GM23338 (cell line): ENCODE measurements at regions not wholly inside any gene's neighbourhood (a gene's known extent, or its start where the extent isn't known, plus 50 kb on each side); places are given as distances from the start of the nearest gene placed in this dataset.

Experiments used
- ATAC-seq: fragments of 200-7000 bp; cut with Tn5 transposase; 3 replicates; pipeline ENCODE4 v1.9.1; 2020
- DNase-seq: peaks from one replicate; pipeline ENCODE4 v3.0.0-alpha.2; 2015; ENCODE audit warnings: low spot score
- H2AFZ ChIP-seq: fragments of 200-600 bp; sonication (generic); 2 replicates; pipeline ENCODE4 v1.8.0; 2016; ENCODE audit warnings: antibody characterized with exemption, mild to moderate bottlenecking, moderate library complexity
- H3F3A ChIP-seq: fragments of 200-600 bp; sonication (generic); replicated peaks from 2 replicates; pipeline ENCODE4 v1.8.0; 2017; ENCODE audit warnings: antibody characterized with exemption, mixed run types, low read depth
- H3K27ac ChIP-seq: fragments of 200-600 bp; sonication (generic); 2 replicates; pipeline ENCODE4 v1.6.1; 2016; ENCODE audit warnings: low read depth
- H3K27me3 ChIP-seq: fragments of 200-600 bp; sonication (generic); 2 replicates; pipeline ENCODE4 v1.8.0; 2016; ENCODE audit warnings: mild to moderate bottlenecking, mixed run types, moderate library complexity; ENCODE audit not compliant: insufficient read depth
- H3K36me3 ChIP-seq: fragments of 200-600 bp; sonication (generic); 2 replicates; pipeline ENCODE4 v1.8.0; 2016; ENCODE audit warnings: mild to moderate bottlenecking; ENCODE audit not compliant: insufficient read depth
- H3K4me1 ChIP-seq: fragments of 200-600 bp; sonication (generic); 2 replicates; pipeline ENCODE4 v1.8.0; 2016; ENCODE audit warnings: mild to moderate bottlenecking, moderate library complexity; ENCODE audit not compliant: insufficient read depth
- H3K4me2 ChIP-seq: fragments of 200-600 bp; sonication (generic); 2 replicates; pipeline ENCODE4 v1.7.1; 2017; ENCODE audit warnings: mixed run types
- H3K4me3 ChIP-seq: fragments of 200-600 bp; sonication (generic); 2 replicates; pipeline ENCODE4 v1.6.1; 2016; ENCODE audit warnings: mixed run types
- H3K79me2 ChIP-seq: fragments of 200-600 bp; sonication (generic); replicated peaks from 2 replicates; pipeline ENCODE4 v1.8.0; 2017; ENCODE audit warnings: mild to moderate bottlenecking; ENCODE audit not compliant: insufficient read depth
- H3K9me2 ChIP-seq: fragments of 200-600 bp; sonication (generic); 2 replicates; pipeline ENCODE4 v1.8.0; 2017; ENCODE audit not compliant: insufficient read depth
- H4K20me1 ChIP-seq: fragments of 200-600 bp; sonication (generic); replicated peaks from 2 replicates; pipeline ENCODE4 v1.8.0; 2017; ENCODE audit warnings: mild to moderate bottlenecking; ENCODE audit not compliant: insufficient read depth
- H3K27ac Mint-ChIP-seq: 2 replicates; pipeline ENCODE4 v1.8.0; 2020; ENCODE audit warnings: inconsistent platforms, mild to moderate bottlenecking, moderate library complexity, mixed read lengths
- H3K27me3 Mint-ChIP-seq: 3 replicates; pipeline ENCODE4 v1.8.0; 2022; ENCODE audit warnings: low read depth, mild to moderate bottlenecking, moderate library complexity, mixed read lengths, inconsistent platforms; ENCODE audit not compliant: insufficient read depth, poor library complexity
- H3K36me3 Mint-ChIP-seq: 3 replicates; pipeline ENCODE4 v1.8.0; 2021; ENCODE audit warnings: low read depth, mild to moderate bottlenecking, inconsistent platforms, moderate library complexity, mixed read lengths
- H3K4me1 Mint-ChIP-seq: 3 replicates; pipeline ENCODE4 v1.8.0; 2020; ENCODE audit warnings: mild to moderate bottlenecking, inconsistent platforms, mixed read lengths
- H3K4me3 Mint-ChIP-seq: 3 replicates; pipeline ENCODE4 v1.8.0; 2021; ENCODE audit warnings: moderate library complexity, mild to moderate bottlenecking, inconsistent platforms, mixed read lengths
- H3K9me3 Mint-ChIP-seq: 3 replicates; pipeline ENCODE4 v1.8.0; 2020; ENCODE audit warnings: moderate library complexity, mild to moderate bottlenecking, inconsistent platforms, mixed read lengths
- CREB1 ChIP-seq: fragments of 250-450 bp; sonication (Bioruptor Pico); IDR thresholded peaks from 2 replicates; pipeline ENCODE4 v1.5.0; 2020; ENCODE audit warnings: low read depth, mild to moderate bottlenecking, moderate library complexity
- EZH2phosphoT487 ChIP-seq: fragments of 200-600 bp; sonication (generic); IDR thresholded peaks from one replicate; pipeline ENCODE4 v1.8.1; 2018; ENCODE audit warnings: antibody characterized with exemption; ENCODE audit not compliant: unreplicated experiment
- NANOG ChIP-seq: IDR thresholded peaks from 2 replicates; pipeline ENCODE4 v1.6.1; 2016; ENCODE audit warnings: antibody characterized with exemption, borderline replicate concordance
- POLR2AphosphoS5 ChIP-seq: IDR thresholded peaks from 2 replicates; pipeline ENCODE4 v1.6.1; 2016; ENCODE audit warnings: antibody characterized with exemption, low read depth
- STAT1 ChIP-seq: IDR thresholded peaks from one replicate; pipeline ENCODE4 v1.6.1; 2016; ENCODE audit warnings: antibody characterized with exemption; ENCODE audit not compliant: unreplicated experiment
- ZNF114 ChIP-seq: fragments of 250-450 bp; sonication (Bioruptor Pico); IDR thresholded peaks from 2 replicates; pipeline ENCODE4 v1.5.0; 2020; ENCODE audit warnings: mild to moderate bottlenecking, moderate library complexity
- ZNF462 ChIP-seq: fragments of 250-450 bp; sonication (Bioruptor Pico); IDR thresholded peaks from 2 replicates; pipeline ENCODE4 v1.5.0; 2020; ENCODE audit warnings: mild to moderate bottlenecking, moderate library complexity
- TF ChIP-seq, protein P1 (sequence below), 2 experiments: fragments of 200-600 bp in 1 of 2; sonication (generic) in 1 of 2; conservative IDR thresholded peaks; 2 replicates each; pipeline versions ENCODE4 v1.5.1 to v1.6.1; 2016 to 2017; ENCODE audit warnings: antibody characterized with exemption in 2 of 2, low read depth in 2 of 2, mild to moderate bottlenecking in 2 of 2, moderate library complexity in 1 of 2
- TF ChIP-seq, protein P2 (sequence below): IDR thresholded peaks from 2 replicates; pipeline ENCODE4 v1.6.1; 2016; ENCODE audit warnings: antibody characterized with exemption

DNA sequence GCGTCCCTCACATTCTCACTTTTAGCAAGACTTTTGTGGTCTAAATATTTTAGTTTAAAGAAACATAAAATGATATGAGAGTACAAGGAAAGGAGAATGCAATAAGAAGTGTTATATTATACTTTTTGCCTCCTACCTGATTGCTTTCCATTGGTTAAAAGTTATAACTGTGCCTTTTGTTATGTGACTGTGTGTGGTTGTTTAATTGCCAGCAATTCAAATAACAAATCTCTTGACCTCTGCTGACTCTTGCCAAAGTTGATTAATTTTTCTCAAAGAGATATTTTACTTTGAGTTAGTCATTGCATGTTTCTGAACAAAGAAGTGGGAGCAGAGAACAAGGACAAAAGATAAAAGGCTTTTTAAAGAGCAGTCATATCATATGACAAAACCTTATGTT lies 599.5 kb downstream of the SUCLG1 start (continued):
- TF ChIP-seq ZNF462 (CRISPR knock-in tag) (no peak), POLR2AphosphoS5 (no peak), CREB1 (CRISPR knock-in tag) (no peak), STAT1 (no peak)

- DNase-seq (no peak), ATAC-seq (no peak)
- H3K4me1 ChIP-seq = no peaks in the 10 kb centered on the region
- peaks cover 2% of the 10 kb centered on the region for H3K27me3 Mint-ChIP-seq
- H3K27ac Mint-ChIP-seq = no peak overlapping the region
- H3K9me3 Mint-ChIP-seq = peaks cover 14% of the 10 kb centered on the region
- no peak overlapping the region for H2AFZ ChIP-seq
- no peaks in the 10 kb centered on the region for H4K20me1 ChIP-seq
- H3K36me3 Mint-ChIP-seq = peaks cover 16% of the 10 kb centered on the region
- H3K4me1 Mint-ChIP-seq = no peaks in the 10 kb centered on the region
- H3F3A ChIP-seq = no peaks in the 10 kb centered on the region
- peaks cover 11% of the 10 kb centered on the region for H3K9me2 ChIP-seq
- no peak overlapping the region for H3K4me3 ChIP-seq
- no peaks in the 10 kb centered on the region for H3K36me3 ChIP-seq
- H3K27ac ChIP-seq = no peak overlapping the region
- H3K4me2 ChIP-seq = no peak overlapping the region
- no peak overlapping the region for H3K4me3 Mint-ChIP-seq
- H3K27me3 ChIP-seq = no peaks in the 10 kb centered on the region
- H3K79me2 ChIP-seq = no peaks in the 10 kb centered on the region
- TF ChIP-seq POLR2AphosphoS5 (no peak), ZNF114 (CRISPR knock-in tag) (no peak), NANOG (no peak), EZH2phosphoT487 (no peak), STAT1 (no peak)
- TF ChIP-seq, protein P1, sequence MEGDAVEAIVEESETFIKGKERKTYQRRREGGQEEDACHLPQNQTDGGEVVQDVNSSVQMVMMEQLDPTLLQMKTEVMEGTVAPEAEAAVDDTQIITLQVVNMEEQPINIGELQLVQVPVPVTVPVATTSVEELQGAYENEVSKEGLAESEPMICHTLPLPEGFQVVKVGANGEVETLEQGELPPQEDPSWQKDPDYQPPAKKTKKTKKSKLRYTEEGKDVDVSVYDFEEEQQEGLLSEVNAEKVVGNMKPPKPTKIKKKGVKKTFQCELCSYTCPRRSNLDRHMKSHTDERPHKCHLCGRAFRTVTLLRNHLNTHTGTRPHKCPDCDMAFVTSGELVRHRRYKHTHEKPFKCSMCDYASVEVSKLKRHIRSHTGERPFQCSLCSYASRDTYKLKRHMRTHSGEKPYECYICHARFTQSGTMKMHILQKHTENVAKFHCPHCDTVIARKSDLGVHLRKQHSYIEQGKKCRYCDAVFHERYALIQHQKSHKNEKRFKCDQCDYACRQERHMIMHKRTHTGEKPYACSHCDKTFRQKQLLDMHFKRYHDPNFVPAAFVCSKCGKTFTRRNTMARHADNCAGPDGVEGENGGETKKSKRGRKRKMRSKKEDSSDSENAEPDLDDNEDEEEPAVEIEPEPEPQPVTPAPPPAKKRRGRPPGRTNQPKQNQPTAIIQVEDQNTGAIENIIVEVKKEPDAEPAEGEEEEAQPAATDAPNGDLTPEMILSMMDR (conservative IDR thresholded peaks at IDR 0.05; ENCODE audit: low read depth in 2 of 2) = no peak
- TF ChIP-seq, protein P2, sequence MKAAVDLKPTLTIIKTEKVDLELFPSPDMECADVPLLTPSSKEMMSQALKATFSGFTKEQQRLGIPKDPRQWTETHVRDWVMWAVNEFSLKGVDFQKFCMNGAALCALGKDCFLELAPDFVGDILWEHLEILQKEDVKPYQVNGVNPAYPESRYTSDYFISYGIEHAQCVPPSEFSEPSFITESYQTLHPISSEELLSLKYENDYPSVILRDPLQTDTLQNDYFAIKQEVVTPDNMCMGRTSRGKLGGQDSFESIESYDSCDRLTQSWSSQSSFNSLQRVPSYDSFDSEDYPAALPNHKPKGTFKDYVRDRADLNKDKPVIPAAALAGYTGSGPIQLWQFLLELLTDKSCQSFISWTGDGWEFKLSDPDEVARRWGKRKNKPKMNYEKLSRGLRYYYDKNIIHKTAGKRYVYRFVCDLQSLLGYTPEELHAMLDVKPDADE = no peak
These were observed 608.0 kb downstream of the SUCLG1 start for GRCh38 chr2:83851066-83851465.
